HEK293 (cell line): ENCODE measurements at regions not wholly inside any gene's neighbourhood (a gene's known extent, or its start where the extent isn't known, plus 50 kb on each side); places are given as distances from the start of the nearest gene placed in this dataset.

Experiments used
- PBX3 ChIP-seq: sonication (generic); formaldehyde crosslinking; IDR thresholded peaks from 2 replicates; pipeline ENCODE4 v1.8.1; 2022; ENCODE audit warnings: mild to moderate bottlenecking, moderate library complexity, missing genetic modification reagents
- ZBTB1 ChIP-seq: fragments of 450-650 bp; formaldehyde crosslinking; IDR thresholded peaks from 2 replicates; pipeline ENCODE4 v1.5.1; 2016; ENCODE audit warnings: missing biosample characterization, missing genetic modification characterization
- ZBTB17 ChIP-seq: fragments of 450-650 bp; formaldehyde crosslinking; IDR thresholded peaks from 2 replicates; pipeline ENCODE4 v1.5.1; 2016; ENCODE audit warnings: missing biosample characterization, missing genetic modification characterization
- ZNF214 ChIP-seq: fragments of 450-650 bp; formaldehyde crosslinking; IDR thresholded peaks from 2 replicates; pipeline ENCODE4 v1.5.1; 2017; ENCODE audit warnings: missing biosample characterization, mild to moderate bottlenecking, missing genetic modification characterization, borderline replicate concordance
- ZNF302 ChIP-seq: fragments of 450-650 bp; formaldehyde crosslinking; IDR thresholded peaks from 2 replicates; pipeline ENCODE4 v1.5.1; 2016; ENCODE audit warnings: missing biosample characterization, missing genetic modification characterization, low read depth
- ZNF473 ChIP-seq: fragments of 450-650 bp; formaldehyde crosslinking; IDR thresholded peaks from 2 replicates; pipeline ENCODE4 v1.5.1; 2017; ENCODE audit warnings: missing biosample characterization, missing genetic modification characterization
- ZNF777 ChIP-seq: fragments of 450-650 bp; formaldehyde crosslinking; IDR thresholded peaks from 2 replicates; pipeline ENCODE4 v1.5.1; 2017; ENCODE audit warnings: missing biosample characterization, missing genetic modification characterization, borderline replicate concordance
- TF ChIP-seq, protein P1 (sequence below): fragments of 450-650 bp; formaldehyde crosslinking; IDR thresholded peaks from 2 replicates; pipeline ENCODE4 v1.5.1; 2016; ENCODE audit warnings: missing biosample characterization, missing genetic modification characterization
- TF ChIP-seq, protein P2 (sequence below): fragments of 450-650 bp; formaldehyde crosslinking; IDR thresholded peaks from 2 replicates; pipeline ENCODE4 v1.5.1; 2016; ENCODE audit warnings: missing biosample characterization, missing genetic modification characterization

DNA sequence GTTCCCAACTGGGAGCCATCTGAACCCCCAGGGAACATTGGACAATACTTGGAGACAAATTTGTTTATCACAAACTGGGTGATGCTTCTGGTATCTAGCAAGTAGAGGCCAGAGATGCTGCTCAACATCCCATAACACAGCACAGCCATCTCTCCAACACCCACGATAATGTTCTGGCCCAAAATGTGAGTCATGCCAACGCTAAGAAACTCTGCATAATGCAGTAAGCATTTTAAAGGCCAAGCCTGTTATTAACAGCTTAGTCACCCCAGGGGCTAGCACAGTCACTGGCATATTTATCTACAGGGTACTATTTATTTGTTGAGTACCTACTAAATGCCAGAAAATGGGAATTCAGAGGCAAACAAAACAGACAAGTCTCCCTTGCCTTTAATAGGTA lies 873.1 kb upstream of the TMEM132C start:
- TF ChIP-seq, protein P1, sequence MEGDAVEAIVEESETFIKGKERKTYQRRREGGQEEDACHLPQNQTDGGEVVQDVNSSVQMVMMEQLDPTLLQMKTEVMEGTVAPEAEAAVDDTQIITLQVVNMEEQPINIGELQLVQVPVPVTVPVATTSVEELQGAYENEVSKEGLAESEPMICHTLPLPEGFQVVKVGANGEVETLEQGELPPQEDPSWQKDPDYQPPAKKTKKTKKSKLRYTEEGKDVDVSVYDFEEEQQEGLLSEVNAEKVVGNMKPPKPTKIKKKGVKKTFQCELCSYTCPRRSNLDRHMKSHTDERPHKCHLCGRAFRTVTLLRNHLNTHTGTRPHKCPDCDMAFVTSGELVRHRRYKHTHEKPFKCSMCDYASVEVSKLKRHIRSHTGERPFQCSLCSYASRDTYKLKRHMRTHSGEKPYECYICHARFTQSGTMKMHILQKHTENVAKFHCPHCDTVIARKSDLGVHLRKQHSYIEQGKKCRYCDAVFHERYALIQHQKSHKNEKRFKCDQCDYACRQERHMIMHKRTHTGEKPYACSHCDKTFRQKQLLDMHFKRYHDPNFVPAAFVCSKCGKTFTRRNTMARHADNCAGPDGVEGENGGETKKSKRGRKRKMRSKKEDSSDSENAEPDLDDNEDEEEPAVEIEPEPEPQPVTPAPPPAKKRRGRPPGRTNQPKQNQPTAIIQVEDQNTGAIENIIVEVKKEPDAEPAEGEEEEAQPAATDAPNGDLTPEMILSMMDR (tag by site-specific recombination): no peak
- TF ChIP-seq ZNF302 (tag by site-specific recombination) (no peak), ZNF214 (tag by site-specific recombination) (no peak), ZNF473 (tag by site-specific recombination) (no peak), ZNF777 (no peak), PBX3 (CRISPR knock-in tag) (no peak), ZBTB1 (tag by site-specific recombination) (no peak), ZBTB17 (tag by site-specific recombination) (no peak)
- TF ChIP-seq, protein P2, sequence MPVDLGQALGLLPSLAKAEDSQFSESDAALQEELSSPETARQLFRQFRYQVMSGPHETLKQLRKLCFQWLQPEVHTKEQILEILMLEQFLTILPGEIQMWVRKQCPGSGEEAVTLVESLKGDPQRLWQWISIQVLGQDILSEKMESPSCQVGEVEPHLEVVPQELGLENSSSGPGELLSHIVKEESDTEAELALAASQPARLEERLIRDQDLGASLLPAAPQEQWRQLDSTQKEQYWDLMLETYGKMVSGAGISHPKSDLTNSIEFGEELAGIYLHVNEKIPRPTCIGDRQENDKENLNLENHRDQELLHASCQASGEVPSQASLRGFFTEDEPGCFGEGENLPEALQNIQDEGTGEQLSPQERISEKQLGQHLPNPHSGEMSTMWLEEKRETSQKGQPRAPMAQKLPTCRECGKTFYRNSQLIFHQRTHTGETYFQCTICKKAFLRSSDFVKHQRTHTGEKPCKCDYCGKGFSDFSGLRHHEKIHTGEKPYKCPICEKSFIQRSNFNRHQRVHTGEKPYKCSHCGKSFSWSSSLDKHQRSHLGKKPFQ (tag by site-specific recombination): no peak
